OCI-LY7 (cell line): ENCODE measurements at regions not wholly inside any gene's neighbourhood (a gene's known extent, or its start where the extent isn't known, plus 50 kb on each side); places are given as distances from the start of the nearest gene placed in this dataset.

Source experiments
- BruUV-seq: library from RNA; stranded (reverse); fragments of 400-500 nt; replicated peaks from 2 replicates; lab custom pipeline; 2021; lab: Mats Ljungman, UMichigan
- CTCF ChIA-PET: fragments of 300-600 bp; sonication (Branson Sonifier 250); formaldehyde crosslinking; loops from one replicate; lab custom pipeline; 2022; ENCODE audit warnings: antibody characterized with exemption; ENCODE audit not compliant: unreplicated experiment; lab: Charles Lee
- POLR2A ChIA-PET: fragments of 300-600 bp; sonication (Branson Sonifier 250); formaldehyde crosslinking; loops from one replicate; lab custom pipeline; 2022; ENCODE audit warnings: antibody characterized with exemption; lab: Charles Lee
- DNase-seq: peaks from one replicate; pipeline ENCODE4 v3.0.0-alpha.2; 2015; ENCODE audit warnings: low spot score
- H2AFZ ChIP-seq: fragments of 200-600 bp; sonication (generic), shearing (Covaris generic); 2 replicates; pipeline ENCODE4 v1.6.1; 2014; ENCODE audit warnings: mild to moderate bottlenecking, antibody characterized with exemption, low read length, moderate library complexity
- H3K27ac ChIP-seq: fragments of 200-600 bp; sonication (generic); 2 replicates; pipeline ENCODE4 v1.5.1; 2014; ENCODE audit warnings: mixed run types, low read depth, mild to moderate bottlenecking, moderate library complexity, low read length, inconsistent platforms; ENCODE audit not compliant: poor library complexity, severe bottlenecking
- H3K36me3 ChIP-seq: fragments of 200-600 bp; sonication (generic); 2 replicates; pipeline ENCODE4 v1.6.1; 2014; ENCODE audit warnings: mild to moderate bottlenecking, antibody characterized with exemption, low read length, moderate library complexity, mixed read lengths; ENCODE audit not compliant: insufficient read depth
- H3K4me1 ChIP-seq: fragments of 200-600 bp; sonication (generic); 2 replicates; pipeline ENCODE4 v1.5.1; 2014; ENCODE audit warnings: mild to moderate bottlenecking, low read length; ENCODE audit not compliant: insufficient read depth, poor library complexity, severe bottlenecking
- H3K4me2 ChIP-seq: fragments of 200-600 bp; sonication (generic); 2 replicates; pipeline ENCODE4 v1.6.1; 2014; ENCODE audit warnings: mild to moderate bottlenecking, low read length
- H3K4me3 ChIP-seq: fragments of 200-600 bp; sonication (generic); 2 replicates; pipeline ENCODE4 v1.5.1; 2014; ENCODE audit warnings: mild to moderate bottlenecking, low read depth, low read length; ENCODE audit not compliant: poor library complexity, severe bottlenecking
- H3K79me2 ChIP-seq: fragments of 200-600 bp; sonication (generic); 2 replicates; pipeline ENCODE4 v1.6.1; 2016; ENCODE audit warnings: low read depth, mild to moderate bottlenecking, low read length, moderate library complexity, mixed read lengths; ENCODE audit not compliant: insufficient read depth
- H3K9me2 ChIP-seq: fragments of 200-600 bp; sonication (generic); 2 replicates; pipeline ENCODE4 v1.6.1; 2016; ENCODE audit warnings: mild to moderate bottlenecking, low read length, mixed read lengths; ENCODE audit not compliant: insufficient read depth
- H3K9me3 ChIP-seq: fragments of 200-600 bp; sonication (generic); 2 replicates; pipeline ENCODE4 v1.6.1; 2014; ENCODE audit warnings: mild to moderate bottlenecking, mixed run types, low read length, mixed read lengths
- H4K20me1 ChIP-seq: fragments of 200-600 bp; sonication (generic); 2 replicates; pipeline ENCODE4 v1.6.1; 2014; ENCODE audit warnings: mild to moderate bottlenecking, antibody characterized with exemption, low read length, moderate library complexity, mixed read lengths; ENCODE audit not compliant: insufficient read depth
- CTCF ChIP-seq: fragments of 200-600 bp; sonication (generic); conservative IDR thresholded peaks from 2 replicates; pipeline ENCODE4 v1.5.1; 2014; ENCODE audit warnings: mild to moderate bottlenecking, antibody characterized with exemption, low read length, moderate library complexity, mixed read lengths
- EZH2phosphoT487 ChIP-seq: fragments of 200-600 bp; sonication (generic); IDR thresholded peaks from 2 replicates; pipeline ENCODE4 v1.6.1; 2018; ENCODE audit warnings: low read depth, borderline replicate concordance, mild to moderate bottlenecking, mixed run types, antibody characterized with exemption, low read length, moderate library complexity, mixed read lengths
- intact Hi-C: fragments of 100-400 bp; cut with micrococcal nuclease; formaldehyde crosslinking; loops from one replicate; pipeline ENCODE4 v1.10.0; 2022; ENCODE audit not compliant: unreplicated experiment

GRCh38 chr1:29761159-29761928 lies 525.0 kb downstream of the PTPRU start:
- no peaks in the 10 kb centered on the region for H3K9me3 ChIP-seq
- DNase-seq: no peak
- H2AFZ ChIP-seq: no peak overlapping the region
- intact Hi-C loops: no loop called here
- H3K4me3 ChIP-seq: no peak overlapping the region
- no peaks in the 10 kb centered on the region for H3K79me2 ChIP-seq
- ChIA-PET POLR2A (no interaction called here), CTCF (no interaction called here)
- H4K20me1 ChIP-seq: no peaks in the 10 kb centered on the region
- H3K4me2 ChIP-seq: no peak overlapping the region
- H3K36me3 ChIP-seq: no peaks in the 10 kb centered on the region
- no peaks in the 10 kb centered on the region for H3K4me1 ChIP-seq
- H3K27ac ChIP-seq: no peak overlapping the region
- no TSS peak for BruUV-seq
- no peaks in the 10 kb centered on the region for H3K9me2 ChIP-seq
- no peak for TF ChIP-seq EZH2phosphoT487
- no peak for TF ChIP-seq CTCF

- H3K4me3 ChIP-seq: no peak overlapping the region
- H3K36me3 ChIP-seq: no peaks in the 10 kb centered on the region
- no peak overlapping the region for H3K4me2 ChIP-seq
- H3K9me2 ChIP-seq: no peaks in the 10 kb centered on the region
- intact Hi-C loops: no loop called here
- no peaks in the 10 kb centered on the region for H3K9me3 ChIP-seq
- H2AFZ ChIP-seq: no peak overlapping the region
- ChIA-PET CTCF (no interaction called here), POLR2A (no interaction called here)
- TF ChIP-seq CTCF: no peak
- TF ChIP-seq EZH2phosphoT487: no peak
- no peak overlapping the region for H3K27ac ChIP-seq
- H4K20me1 ChIP-seq: no peaks in the 10 kb centered on the region
- no peak for DNase-seq
- no TSS peak for BruUV-seq
- no peaks in the 10 kb centered on the region for H3K4me1 ChIP-seq
- no peaks in the 10 kb centered on the region for H3K79me2 ChIP-seq
Observed at GRCh38 chr1:29760067-29760564, 523.8 kb downstream of the PTPRU start.
